Suprapubic skin (tissue), 4 donors: ENCODE measurements at regions not wholly inside any gene's neighbourhood (a gene's known extent, or its start where the extent isn't known, plus 50 kb on each side); places are given as distances from the start of the nearest gene placed in this dataset.

Experiments used
- CTCF ChIP-seq, 2 donors: fragments of 200-600 bp in 1 of 2; fragments of 450-650 bp in 1 of 2; sonication (generic) in 1 of 2; IDR thresholded peaks; one replicate each; pipeline ENCODE4 v1.5.1; 2016 to 2019; ENCODE audit warnings: antibody characterized with exemption in 2 of 2, mild to moderate bottlenecking in 1 of 2, moderate library complexity in 1 of 2
- EP300 ChIP-seq: sonication (generic); formaldehyde crosslinking; IDR thresholded peaks from one replicate; pipeline ENCODE4 v1.6.1; 2017; ENCODE audit warnings: antibody characterized with exemption
- POLR2A ChIP-seq, 2 donors: fragments of 450-650 bp; IDR thresholded peaks; one replicate each; pipeline ENCODE4 v1.6.1; 2017; ENCODE audit warnings: antibody characterized with exemption in 2 of 2, mild to moderate bottlenecking in 2 of 2, moderate library complexity in 2 of 2
- POLR2AphosphoS5 ChIP-seq, 3 donors: sonication (generic); formaldehyde crosslinking; IDR thresholded peaks; one replicate each; pipeline ENCODE4 v1.6.1; 2017; ENCODE audit warnings: antibody characterized with exemption in 3 of 3

- no peak for TF ChIP-seq POLR2AphosphoS5 (IDR thresholded peaks at IDR 0.05)
- no peak for TF ChIP-seq CTCF (IDR thresholded peaks at IDR 0.05)
- TF ChIP-seq POLR2A (IDR thresholded peaks at IDR 0.05), result no peak
- no peak for TF ChIP-seq EP300
Observed at GRCh38 chr13:74077792-74078191, 56.4 kb downstream of the KLF12 start.
